ENCODE measurements at regions not wholly inside any gene's neighbourhood (a gene's known extent, or its start where the extent isn't known, plus 50 kb on each side); places are given as distances from the start of the nearest gene placed in this dataset.
A peak's percentile ranks its signal among the peaks of the same experiment; 100 is the strongest.

GRCh38 chr9:96087669-96088299, 212.3 kb downstream of the ERCC6L2 start:
- no peak for DNase-seq (ENCODE audit: low read depth)

GRCh38 chr9:96086936-96087571, 211.6 kb downstream of the ERCC6L2 start:
- DNase-seq (ENCODE audit: low read depth) = no peak

- no peak for DNase-seq (ENCODE audit: low read depth)
Observed at GRCh38 chr9:96085491-96086143, 210.1 kb downstream of the ERCC6L2 start.

- no peak for DNase-seq (ENCODE audit: low read depth)
Observed at GRCh38 chr9:96084331-96084734, 208.8 kb downstream of the ERCC6L2 start.

GRCh38 chr9:96082516-96083232, 207.2 kb downstream of the ERCC6L2 start:
- DNase-seq (ENCODE audit: low read depth) = no peak

- no peak for DNase-seq (ENCODE audit: low read depth)
Observed at GRCh38 chr9:96080364-96080763, 204.9 kb downstream of the ERCC6L2 start.

GRCh38 chr9:96079779-96080178, 204.3 kb downstream of the ERCC6L2 start:
- DNase-seq (ENCODE audit: low read depth) = no peak

- DNase-seq (ENCODE audit: low read depth) = peak; percentile 34
Observed at GRCh38 chr9:96078897-96079490, 203.5 kb downstream of the ERCC6L2 start.

- DNase-seq (ENCODE audit: low read depth) = no peak
Observed at GRCh38 chr9:96075757-96076156, 200.3 kb downstream of the ERCC6L2 start.

- no peak for DNase-seq (ENCODE audit: low read depth)
Observed at GRCh38 chr9:96075111-96075510, 199.6 kb downstream of the ERCC6L2 start.

GRCh38 chr9:96073531-96074480, 198.3 kb downstream of the ERCC6L2 start:
- DNase-seq (ENCODE audit: low read depth) = no peak

GRCh38 chr9:96072930-96073329, 197.4 kb downstream of the ERCC6L2 start:
- DNase-seq (ENCODE audit: low read depth) = no peak

GRCh38 chr9:96071815-96072124, 196.3 kb downstream of the ERCC6L2 start:
- no peak for DNase-seq (ENCODE audit: low read depth)

- DNase-seq (ENCODE audit: low read depth) = peak; percentile 67
Observed at GRCh38 chr9:96071076-96071814, 195.8 kb downstream of the ERCC6L2 start.

GRCh38 chr9:96069629-96070220, 194.2 kb downstream of the ERCC6L2 start:
- DNase-seq (ENCODE audit: low read depth) = no peak

- no peak for DNase-seq (ENCODE audit: low read depth)
Observed at GRCh38 chr9:96068511-96068910, 193.0 kb downstream of the ERCC6L2 start.

- no peak for DNase-seq (ENCODE audit: low read depth)
Observed at GRCh38 chr9:96067600-96067999, 192.1 kb downstream of the ERCC6L2 start.

- peak; percentile 26 for DNase-seq (ENCODE audit: low read depth)
Observed at GRCh38 chr9:96067004-96067403, 191.5 kb downstream of the ERCC6L2 start.

- no peak for DNase-seq (ENCODE audit: low read depth)
Observed at GRCh38 chr9:96065482-96066251, 190.2 kb downstream of the ERCC6L2 start.

Measured in iris pigment epithelial cell (primary cell).